C4-2B (cell line): ENCODE measurements at regions not wholly inside any gene's neighbourhood (a gene's known extent, or its start where the extent isn't known, plus 50 kb on each side); places are given as distances from the start of the nearest gene placed in this dataset.
"Not testable (repeated sequence)": the region's sequence is repeated elsewhere in the genome, so short reads cannot be mapped to it uniquely, and the experiment has no call there.

ENCODE experiments used
- H3K27ac ChIP-seq: fragments of 450-650 bp; 2 replicates; pipeline ENCODE4 v1.5.1; 2017
- ZFX ChIP-seq: fragments of 450-650 bp; IDR thresholded peaks from 2 replicates; pipeline ENCODE4 v1.6.1; 2017
- TF ChIP-seq, protein P1 (sequence below): fragments of 450-650 bp; conservative IDR thresholded peaks from 2 replicates; pipeline ENCODE4 v1.5.1; 2017; ENCODE audit warnings: mild to moderate bottlenecking

GRCh38 chr13:76286178-76286577 lies 600.0 kb downstream of the KCTD12 start:
- TF ChIP-seq ZFX = no peak
- TF ChIP-seq, protein P1, sequence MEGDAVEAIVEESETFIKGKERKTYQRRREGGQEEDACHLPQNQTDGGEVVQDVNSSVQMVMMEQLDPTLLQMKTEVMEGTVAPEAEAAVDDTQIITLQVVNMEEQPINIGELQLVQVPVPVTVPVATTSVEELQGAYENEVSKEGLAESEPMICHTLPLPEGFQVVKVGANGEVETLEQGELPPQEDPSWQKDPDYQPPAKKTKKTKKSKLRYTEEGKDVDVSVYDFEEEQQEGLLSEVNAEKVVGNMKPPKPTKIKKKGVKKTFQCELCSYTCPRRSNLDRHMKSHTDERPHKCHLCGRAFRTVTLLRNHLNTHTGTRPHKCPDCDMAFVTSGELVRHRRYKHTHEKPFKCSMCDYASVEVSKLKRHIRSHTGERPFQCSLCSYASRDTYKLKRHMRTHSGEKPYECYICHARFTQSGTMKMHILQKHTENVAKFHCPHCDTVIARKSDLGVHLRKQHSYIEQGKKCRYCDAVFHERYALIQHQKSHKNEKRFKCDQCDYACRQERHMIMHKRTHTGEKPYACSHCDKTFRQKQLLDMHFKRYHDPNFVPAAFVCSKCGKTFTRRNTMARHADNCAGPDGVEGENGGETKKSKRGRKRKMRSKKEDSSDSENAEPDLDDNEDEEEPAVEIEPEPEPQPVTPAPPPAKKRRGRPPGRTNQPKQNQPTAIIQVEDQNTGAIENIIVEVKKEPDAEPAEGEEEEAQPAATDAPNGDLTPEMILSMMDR = no peak
- no peak overlapping the region for H3K27ac ChIP-seq

DNA sequence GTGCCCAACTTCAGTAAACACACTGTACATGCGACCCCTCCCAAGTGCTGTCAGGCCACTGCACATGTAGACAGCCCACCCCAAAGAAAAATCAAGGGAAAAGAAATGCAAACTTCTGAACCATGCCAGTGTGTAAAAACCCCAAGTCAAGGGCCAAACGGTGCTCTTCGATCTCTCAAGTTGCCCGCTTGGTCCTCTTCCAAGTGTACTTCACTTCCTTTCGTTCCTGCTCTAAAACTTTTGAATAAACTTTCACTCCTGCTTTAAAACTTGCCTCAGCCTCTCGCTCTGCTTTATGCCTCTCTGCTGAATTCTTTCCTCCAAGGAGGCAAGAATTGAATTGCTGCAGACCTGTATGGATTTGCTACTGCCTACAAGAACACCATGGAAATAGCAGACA lies 600.7 kb downstream of the KCTD12 start:
- H3K27ac ChIP-seq = no peak overlapping the region
- TF ChIP-seq, protein P1 = no peak
- no peak for TF ChIP-seq ZFX

- not testable (repeated sequence) for H3K27ac ChIP-seq
These were observed 606.4 kb downstream of the KCTD12 start for GRCh38 chr13:76279766-76280165.

DNA sequence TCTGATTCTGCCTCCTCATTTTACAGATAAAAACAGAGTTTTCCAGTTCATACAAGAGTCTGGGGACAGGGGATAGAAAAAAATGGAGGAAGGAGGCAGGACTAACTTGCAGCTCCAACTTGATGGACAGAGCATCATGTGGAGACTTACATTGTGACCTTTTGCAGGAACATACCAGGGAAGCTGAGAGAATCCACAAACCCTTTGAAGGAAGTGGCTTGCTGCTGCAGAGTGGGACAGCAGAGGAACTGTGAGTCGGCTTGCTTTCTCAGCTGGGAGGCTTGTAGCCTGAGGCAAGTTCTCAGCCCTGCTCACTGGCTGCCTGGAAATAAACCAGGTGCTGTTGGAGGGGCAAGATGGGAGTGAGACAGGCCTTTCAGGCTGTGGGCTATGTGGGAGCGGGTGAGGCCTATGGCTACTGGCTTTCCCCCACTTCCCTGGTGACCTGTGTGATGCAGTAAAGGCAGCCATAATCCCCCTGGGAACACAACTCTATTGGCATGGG lies 614.4 kb downstream of the KCTD12 start:
- TF ChIP-seq, protein P1 = no peak
- TF ChIP-seq ZFX = no peak
- no peak overlapping the region for H3K27ac ChIP-seq

- H3K27ac ChIP-seq = not testable (repeated sequence)
These were observed 617.9 kb downstream of the KCTD12 start for GRCh38 chr13:76268307-76268706.

DNA sequence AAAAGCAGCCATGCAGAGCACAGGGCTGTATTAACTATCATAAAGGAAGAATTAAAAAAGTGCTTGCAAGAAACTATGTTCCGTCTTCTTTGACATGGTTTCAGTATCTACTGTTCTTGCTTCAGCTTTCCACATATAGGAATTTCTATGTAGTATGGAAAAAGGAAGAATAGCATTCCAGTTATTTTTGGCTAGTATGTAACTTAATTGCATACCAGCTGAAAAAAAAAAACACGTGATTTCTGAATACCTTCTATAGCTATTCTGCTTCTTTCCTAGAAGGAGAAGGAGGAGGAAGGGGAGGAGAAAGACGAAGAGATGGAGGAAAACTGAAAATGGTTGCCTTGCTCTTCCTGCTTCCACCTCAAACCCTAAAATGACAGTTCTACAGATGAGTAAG lies 619.0 kb downstream of the KCTD12 start:
- TF ChIP-seq ZFX = no peak
- TF ChIP-seq, protein P1 = no peak
- H3K27ac ChIP-seq = no peak overlapping the region

DNA sequence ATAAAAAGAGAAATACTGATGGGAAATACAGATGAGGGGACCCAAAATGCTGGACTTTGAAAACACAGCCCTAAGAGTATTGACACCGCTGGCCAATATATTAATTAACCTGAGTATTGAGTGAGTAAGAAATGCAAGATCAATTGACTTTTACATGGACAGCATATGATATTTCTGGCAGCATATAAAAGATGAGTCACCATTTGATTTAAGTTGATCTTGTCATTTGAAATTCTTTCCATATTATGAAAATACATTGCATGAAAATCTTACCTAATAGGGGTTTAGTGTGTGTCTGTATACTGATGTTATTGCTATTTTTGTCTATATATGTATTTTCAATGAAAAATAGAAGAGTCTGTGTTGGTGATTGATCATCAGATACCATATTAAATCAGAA lies 619.6 kb downstream of the KCTD12 start:
- TF ChIP-seq ZFX = no peak
- TF ChIP-seq, protein P1 = no peak
- no peak overlapping the region for H3K27ac ChIP-seq

- H3K27ac ChIP-seq = no peak overlapping the region
- no peak for TF ChIP-seq ZFX
- TF ChIP-seq, protein P1 = no peak
These were observed 614.1 kb downstream of the LMO7 start for GRCh38 chr13:76250211-76250610.

GRCh38 chr13:76245920-76246319 lies 609.8 kb downstream of the LMO7 start:
- no peak for TF ChIP-seq ZFX
- TF ChIP-seq, protein P1 = no peak
- no peak overlapping the region for H3K27ac ChIP-seq
